CD4-positive, CD25-positive, alpha-beta regulatory T cell (primary cell): ENCODE measurements at regions not wholly inside any gene's neighbourhood (a gene's known extent, or its start where the extent isn't known, plus 50 kb on each side); places are given as distances from the start of the nearest gene placed in this dataset.

ENCODE experiments used
- ATAC-seq, 2 donors: fragments of 150-1000 bp; cut with Tn5 transposase; one replicate each; pipeline ENCODE4 v1.10.0; 2021; ENCODE audit warnings: low read depth in 2 of 2, moderate number of reproducible peaks in 2 of 2, moderate library complexity in 1 of 2
- DNase-seq, 3 donors: peaks; one replicate each; pipeline versions ENCODE4 v3.0.0 to v3.0.0-alpha.2; 2012 to 2022; ENCODE audit warnings: mixed read lengths in 1 of 3
- H3K27ac ChIP-seq: one replicate; pipeline ENCODE4 v1.7.0; 2013; ENCODE audit warnings: mild to moderate bottlenecking, low read length; ENCODE audit not compliant: insufficient read depth, poor library complexity, severe bottlenecking
- H3K27me3 ChIP-seq: one replicate; pipeline ENCODE4 v1.7.0; 2013; ENCODE audit warnings: low read length; ENCODE audit not compliant: control insufficient read depth, insufficient read depth
- H3K36me3 ChIP-seq: one replicate; pipeline ENCODE4 v1.7.0; 2013; ENCODE audit warnings: mild to moderate bottlenecking, low read length, moderate library complexity; ENCODE audit not compliant: control insufficient read depth, insufficient read depth
- H3K4me1 ChIP-seq: 2 replicates; pipeline ENCODE4 v1.7.0; 2013; ENCODE audit warnings: mild to moderate bottlenecking, low read length; ENCODE audit not compliant: insufficient read depth, control insufficient read depth, poor library complexity, severe bottlenecking
- H3K4me3 ChIP-seq: one replicate; pipeline ENCODE4 v1.7.0; 2013; ENCODE audit warnings: low read depth, mild to moderate bottlenecking, low read length, moderate library complexity
- H3K9me3 ChIP-seq, 2 experiments: 1 replicate in 1 of 2; 2 replicates in 1 of 2; pipeline ENCODE4 v1.7.0; 2013; ENCODE audit warnings: low read length in 2 of 2, mild to moderate bottlenecking in 1 of 2, moderate library complexity in 1 of 2; ENCODE audit not compliant: control insufficient read depth in 2 of 2
- H3K27ac Mint-ChIP-seq, 3 donors: one replicate each; pipeline ENCODE4 v1.8.0; 2020 to 2022; ENCODE audit warnings: mild to moderate bottlenecking in 3 of 3, mixed read lengths in 3 of 3, moderate library complexity in 2 of 3
- H3K27me3 Mint-ChIP-seq: one replicate; pipeline ENCODE4 v1.8.0; 2022; ENCODE audit warnings: mild to moderate bottlenecking, mixed read lengths
- H3K36me3 Mint-ChIP-seq: one replicate; pipeline ENCODE4 v1.8.0; 2020; ENCODE audit warnings: mixed read lengths
- H3K4me1 Mint-ChIP-seq, 4 donors: one replicate each; pipeline ENCODE4 v1.8.0; 2020 to 2022; ENCODE audit warnings: mixed read lengths in 4 of 4, mild to moderate bottlenecking in 1 of 4
- H3K4me3 Mint-ChIP-seq, 4 donors: one replicate each; pipeline ENCODE4 v1.8.0; 2020 to 2022; ENCODE audit warnings: mild to moderate bottlenecking in 4 of 4, mixed read lengths in 4 of 4, moderate library complexity in 3 of 4
- H3K9me3 Mint-ChIP-seq, 7 donors: one replicate each; pipeline ENCODE4 v1.8.0; 2020 to 2022; ENCODE audit warnings: mixed read lengths in 7 of 7, mild to moderate bottlenecking in 3 of 7, moderate library complexity in 2 of 7

- Mint-ChIP-seq H3K4me3 (no peak overlapping the region), H3K27me3 (no peaks in the 10 kb centered on the region), H3K9me3 (peaks cover 0 to 7% (median 6%) of the 10 kb centered on the region in 7 donors), H3K27ac (no peak overlapping the region), H3K4me1 (no peaks in the 10 kb centered on the region), H3K36me3 (no peaks in the 10 kb centered on the region)
- Histone ChIP-seq H3K27ac (no peak overlapping the region), H3K27me3 (no peaks in the 10 kb centered on the region), H3K4me1 (no peaks in the 10 kb centered on the region), H3K36me3 (no peaks in the 10 kb centered on the region), H3K4me3 (no peak overlapping the region), H3K9me3 (no peaks in the 10 kb centered on the region)
- DNase-seq, result no peak
- no peak for ATAC-seq
Measured at GRCh38 chr13:22428188-22428828, 752.5 kb upstream of the SGCG start.

- no peak overlapping the region for H3K4me3 Mint-ChIP-seq
- H3K27ac ChIP-seq, result no peak overlapping the region
- H3K27me3 ChIP-seq, result no peaks in the 10 kb centered on the region
- peaks cover 0 to 7% (median 0%) of the 10 kb centered on the region in 7 donors for H3K9me3 Mint-ChIP-seq
- no peaks in the 10 kb centered on the region for H3K36me3 Mint-ChIP-seq
- no peak overlapping the region for H3K4me3 ChIP-seq
- no peaks in the 10 kb centered on the region for H3K9me3 ChIP-seq
- DNase-seq, result no peak
- no peak overlapping the region for H3K27ac Mint-ChIP-seq
- no peaks in the 10 kb centered on the region for H3K27me3 Mint-ChIP-seq
- no peaks in the 10 kb centered on the region for H3K4me1 Mint-ChIP-seq
- no peaks in the 10 kb centered on the region for H3K36me3 ChIP-seq
- H3K4me1 ChIP-seq, result no peaks in the 10 kb centered on the region
- ATAC-seq, result no peak
Measured at GRCh38 chr13:22432690-22433089, 748.1 kb upstream of the SGCG start.

DNA sequence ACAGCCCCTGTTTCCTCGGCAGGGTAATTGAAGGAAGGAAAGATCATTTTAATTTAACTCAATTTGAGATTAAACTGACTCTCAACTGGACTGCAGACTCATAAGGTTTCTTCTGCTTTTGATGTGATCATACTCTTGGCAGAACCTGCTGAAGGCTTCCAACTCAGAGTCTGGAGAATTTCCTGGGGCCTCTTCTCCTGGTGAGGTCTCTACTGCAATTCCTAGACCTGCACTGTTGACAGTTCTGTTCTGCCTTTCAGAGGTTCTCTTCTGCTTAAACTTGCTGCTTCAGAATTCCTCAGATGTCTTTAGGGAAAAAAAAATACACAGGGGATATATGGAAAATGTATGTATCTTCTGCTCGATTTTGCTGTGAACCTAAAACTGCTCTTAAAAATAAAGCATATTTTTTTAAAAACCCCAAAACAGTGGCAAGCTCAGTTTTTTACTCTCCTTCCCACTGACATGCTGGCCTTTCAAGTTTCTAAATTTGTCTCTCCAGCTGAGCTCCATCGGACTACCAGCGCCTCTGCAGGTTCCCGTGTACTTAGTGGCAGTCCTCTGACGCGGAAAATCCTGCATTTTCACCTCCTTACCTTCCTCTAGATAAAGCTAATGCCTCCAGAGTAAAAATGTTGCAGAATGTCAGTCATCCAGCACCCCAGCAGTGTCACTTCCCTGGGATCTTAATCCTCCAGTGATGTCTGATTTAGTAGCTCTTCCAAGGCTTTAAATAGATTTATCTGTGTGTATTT, 733.5 kb upstream of the SGCG start:
- Histone ChIP-seq H3K9me3 (no peaks in the 10 kb centered on the region), H3K27me3 (no peaks in the 10 kb centered on the region), H3K4me1 (no peaks in the 10 kb centered on the region), H3K4me3 (no peak overlapping the region), H3K36me3 (no peaks in the 10 kb centered on the region), H3K27ac (no peak overlapping the region)
- H3K27ac Mint-ChIP-seq, result no peak overlapping the region
- ATAC-seq, result no peak
- no peaks in the 10 kb centered on the region for H3K4me1 Mint-ChIP-seq
- H3K9me3 Mint-ChIP-seq, result peaks cover 0 to 4% (median 1%) of the 10 kb centered on the region in 7 donors
- no peaks in the 10 kb centered on the region for H3K36me3 Mint-ChIP-seq
- H3K4me3 Mint-ChIP-seq, result no peak overlapping the region
- H3K27me3 Mint-ChIP-seq, result peaks cover 4% of the 10 kb centered on the region
- DNase-seq, result no peak

DNA sequence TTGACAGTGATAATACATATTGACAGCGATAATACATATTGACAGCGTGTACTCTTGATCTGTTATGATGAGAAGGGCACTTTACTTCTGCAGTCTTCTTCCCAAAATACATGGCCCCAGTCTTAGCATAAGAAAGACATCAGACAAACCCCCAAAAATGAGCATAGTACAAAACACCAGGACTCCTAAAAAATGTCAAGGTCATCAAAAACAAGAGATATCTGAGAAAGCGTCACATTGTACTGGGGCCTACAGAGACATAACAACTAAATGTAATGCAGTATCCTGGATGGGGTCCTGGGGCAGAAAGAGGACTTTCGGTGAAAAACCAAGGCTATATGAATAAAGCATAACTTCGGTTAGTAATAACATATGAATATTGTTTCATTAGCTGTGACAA, 731.5 kb upstream of the SGCG start:
- Mint-ChIP-seq H3K27ac (no peak overlapping the region), H3K4me1 (no peaks in the 10 kb centered on the region), H3K27me3 (peaks cover 4% of the 10 kb centered on the region)

GRCh38 chr13:22451327-22451741, 729.4 kb upstream of the SGCG start:
- DNase-seq (no peak), ATAC-seq (no peak)
- Mint-ChIP-seq H3K4me1 (no peaks in the 10 kb centered on the region), H3K27ac (no peak overlapping the region), H3K27me3 (peaks cover 4% of the 10 kb centered on the region), H3K36me3 (no peaks in the 10 kb centered on the region), H3K9me3 (peaks cover 0 to 2% (median 0%) of the 10 kb centered on the region in 7 donors), H3K4me3 (no peak overlapping the region)
- Histone ChIP-seq H3K4me1 (no peaks in the 10 kb centered on the region), H3K27ac (no peak overlapping the region), H3K9me3 (peaks cover 0 to 2% of the 10 kb centered on the region in 2 experiments), H3K36me3 (no peaks in the 10 kb centered on the region), H3K27me3 (no peaks in the 10 kb centered on the region), H3K4me3 (no peak overlapping the region)

More for the DNA sequence above, 731.5 kb upstream of the SGCG start:
- no peak for DNase-seq
- Histone ChIP-seq H3K9me3 (peaks cover 0 to 2% of the 10 kb centered on the region in 2 experiments), H3K36me3 (no peaks in the 10 kb centered on the region), H3K4me1 (no peaks in the 10 kb centered on the region), H3K4me3 (no peak overlapping the region), H3K27me3 (no peaks in the 10 kb centered on the region), H3K27ac (no peak overlapping the region)
- ATAC-seq, result no peak
- Mint-ChIP-seq H3K9me3 (peaks cover 0 to 4% (median 1%) of the 10 kb centered on the region in 7 donors), H3K36me3 (no peaks in the 10 kb centered on the region), H3K4me3 (no peak overlapping the region)

DNA sequence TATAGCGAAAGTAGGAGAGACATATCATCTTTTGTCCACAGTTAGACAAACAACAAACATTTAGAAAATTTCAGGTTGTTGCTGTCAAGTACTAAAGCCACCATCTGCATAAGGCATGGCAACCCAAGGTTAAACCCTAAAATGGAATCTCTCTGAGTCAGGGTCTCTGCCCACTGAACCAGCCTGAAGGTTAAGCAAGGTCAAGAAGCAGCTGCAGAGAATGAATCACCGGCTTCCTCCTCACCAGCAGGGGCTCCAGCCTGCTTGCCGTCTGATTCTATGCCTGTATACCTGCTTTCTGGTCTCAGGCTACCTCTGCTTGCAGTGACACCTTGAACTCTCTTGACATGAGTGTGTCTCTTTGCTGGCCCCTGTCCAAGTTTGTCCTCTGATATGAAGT, 726.2 kb upstream of the SGCG start:
- Mint-ChIP-seq H3K4me1 (no peaks in the 10 kb centered on the region), H3K4me3 (no peak overlapping the region), H3K27ac (no peak overlapping the region), H3K36me3 (no peaks in the 10 kb centered on the region), H3K9me3 (peaks cover 0 to 2% (median 0%) of the 10 kb centered on the region in 7 donors), H3K27me3 (no peaks in the 10 kb centered on the region)
- Histone ChIP-seq H3K4me1 (no peaks in the 10 kb centered on the region), H3K4me3 (no peak overlapping the region), H3K9me3 (peaks cover 0 to 2% of the 10 kb centered on the region in 2 experiments), H3K36me3 (no peaks in the 10 kb centered on the region), H3K27ac (no peak overlapping the region), H3K27me3 (no peaks in the 10 kb centered on the region)
- DNase-seq (no peak), ATAC-seq (no peak)

DNA sequence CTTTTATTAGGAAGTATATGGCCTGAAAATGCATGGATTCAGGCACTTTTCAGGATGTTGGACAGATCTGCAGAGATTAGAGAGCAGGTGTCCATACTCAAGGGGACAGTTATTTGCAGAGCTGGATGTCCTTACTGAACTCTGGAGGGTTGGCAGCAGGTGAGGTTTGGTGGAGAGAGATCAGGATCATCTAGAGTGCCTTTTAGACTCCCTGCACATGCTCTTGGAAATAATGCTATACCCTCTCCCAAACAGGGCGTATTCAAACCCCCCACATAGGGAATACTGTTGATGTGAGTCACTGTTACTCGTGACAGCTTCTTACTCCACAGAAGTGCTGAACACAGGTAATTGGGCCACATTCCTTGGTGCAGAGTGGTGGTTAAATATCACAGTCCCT, 725.7 kb upstream of the SGCG start:
- Histone ChIP-seq H3K36me3 (no peaks in the 10 kb centered on the region), H3K9me3 (peaks cover 0 to 2% of the 10 kb centered on the region in 2 experiments), H3K4me1 (no peaks in the 10 kb centered on the region), H3K27me3 (no peaks in the 10 kb centered on the region), H3K4me3 (no peak overlapping the region), H3K27ac (no peak overlapping the region)
- no peak for ATAC-seq
- Mint-ChIP-seq H3K27ac (no peak overlapping the region), H3K9me3 (peaks cover 0 to 2% (median 0%) of the 10 kb centered on the region in 7 donors), H3K27me3 (no peaks in the 10 kb centered on the region), H3K4me3 (no peak overlapping the region), H3K4me1 (no peaks in the 10 kb centered on the region), H3K36me3 (no peaks in the 10 kb centered on the region)
- DNase-seq, result no peak
